Stomach (tissue), 4 donors: ENCODE measurements at regions not wholly inside any gene's neighbourhood (a gene's known extent, or its start where the extent isn't known, plus 50 kb on each side); places are given as distances from the start of the nearest gene placed in this dataset.
"Not testable (repeated sequence)": the region's sequence is repeated elsewhere in the genome, so short reads cannot be mapped to it uniquely, and the experiment has no call there.

ENCODE experiments used
- CTCF ChIP-seq, 7 experiments: fragments of 450-650 bp in 4 of 7; fragments of 200-600 bp in 3 of 7; sonication (generic) in 3 of 7; IDR thresholded peaks; one replicate each; pipeline ENCODE4 v1.5.1; 2016 to 2019; ENCODE audit warnings: antibody characterized with exemption in 7 of 7, control low read depth in 2 of 7, mild to moderate bottlenecking in 1 of 7
- EP300 ChIP-seq: sonication (generic); formaldehyde crosslinking; IDR thresholded peaks from one replicate; pipeline ENCODE4 v1.6.1; 2017; ENCODE audit warnings: antibody characterized with exemption
- POLR2A ChIP-seq, 4 donors: fragments of 450-650 bp; IDR thresholded peaks; one replicate each; pipeline ENCODE4 v1.6.1; 2016; ENCODE audit warnings: antibody characterized with exemption in 4 of 4, control low read depth in 2 of 4, mild to moderate bottlenecking in 1 of 4, moderate library complexity in 1 of 4

GRCh38 chr16:29287246-29287645, 119.3 kb downstream of the NPIPB11 start:
- not testable (repeated sequence) for TF ChIP-seq POLR2A (IDR thresholded peaks at IDR 0.05); CTCF (IDR thresholded peaks at IDR 0.05); EP300
